Endodermal cell (in vitro differentiated cells): ENCODE measurements at regions not wholly inside any gene's neighbourhood (a gene's known extent, or its start where the extent isn't known, plus 50 kb on each side); places are given as distances from the start of the nearest gene placed in this dataset.

ENCODE experiments used
- DNase-seq: peaks from one replicate; pipeline ENCODE4 v3.0.0-alpha.2; 2017
- H3K27ac ChIP-seq: 2 replicates; pipeline ENCODE4 v1.5.1; 2013; ENCODE audit warnings: mild to moderate bottlenecking, low read depth, low read length, moderate library complexity
- H3K27me3 ChIP-seq: 2 replicates; pipeline ENCODE4 v1.6.1; 2013; ENCODE audit warnings: mild to moderate bottlenecking, low read length, moderate library complexity; ENCODE audit not compliant: insufficient read depth, control insufficient read depth, poor library complexity, severe bottlenecking
- H3K36me3 ChIP-seq: 2 replicates; pipeline ENCODE4 v1.7.0; 2013; ENCODE audit warnings: mild to moderate bottlenecking, low read length, moderate library complexity; ENCODE audit not compliant: control insufficient read depth, insufficient read depth
- H3K4me1 ChIP-seq: one replicate; pipeline ENCODE4 v1.7.0; 2013; ENCODE audit warnings: low read length; ENCODE audit not compliant: control insufficient read depth, insufficient read depth
- H3K4me3 ChIP-seq: 2 replicates; pipeline ENCODE4 v1.5.1; 2013; ENCODE audit warnings: mild to moderate bottlenecking, low read length, moderate library complexity
- H3K9ac ChIP-seq: 2 replicates; pipeline ENCODE4 v1.6.1; 2013; ENCODE audit warnings: mild to moderate bottlenecking, low read length, moderate library complexity; ENCODE audit not compliant: poor library complexity, severe bottlenecking; ENCODE audit errors: extremely low read depth
- H3K9me3 ChIP-seq: 2 replicates; pipeline ENCODE4 v1.6.1; 2013; ENCODE audit warnings: mild to moderate bottlenecking, low read length, moderate library complexity; ENCODE audit not compliant: control insufficient read depth
- H3K27ac Mint-ChIP-seq: 2 replicates; pipeline ENCODE4 v1.8.0; 2020; ENCODE audit warnings: mixed read lengths
- H3K27me3 Mint-ChIP-seq: 2 replicates; pipeline ENCODE4 v1.8.0; 2021; ENCODE audit warnings: mild to moderate bottlenecking, mixed read lengths; ENCODE audit not compliant: insufficient read depth
- H3K36me3 Mint-ChIP-seq: 2 replicates; pipeline ENCODE4 v1.8.0; 2020; ENCODE audit warnings: low read depth, mixed read lengths
- H3K4me1 Mint-ChIP-seq: 2 replicates; pipeline ENCODE4 v1.8.0; 2020; ENCODE audit warnings: mixed read lengths
- H3K4me3 Mint-ChIP-seq: 2 replicates; pipeline ENCODE4 v1.8.0; 2020; ENCODE audit warnings: mild to moderate bottlenecking, moderate library complexity, mixed read lengths
- H3K9me3 Mint-ChIP-seq: 2 replicates; pipeline ENCODE4 v1.8.0; 2020; ENCODE audit warnings: mild to moderate bottlenecking, mixed read lengths
- WGBS, 2 experiments: methylation state at CpG; one replicate each; pipeline versions ENCODE4 v1.1.5 to v1.1.7; 2013; ENCODE audit warnings: missing lambda C conversion rate in 2 of 2, mixed read lengths in 1 of 2; ENCODE audit not compliant: insufficient coverage in 1 of 2, insufficient read length in 1 of 2; 5-methylcytosine and 5-hydroxymethylcytosine counted together
- TF ChIP-seq, protein P1 (sequence below): fragments of 200-600 bp; sonication (generic); conservative IDR thresholded peaks from 2 replicates; pipeline ENCODE4 v1.5.0; 2021; ENCODE audit warnings: antibody characterized with exemption, mild to moderate bottlenecking

DNA sequence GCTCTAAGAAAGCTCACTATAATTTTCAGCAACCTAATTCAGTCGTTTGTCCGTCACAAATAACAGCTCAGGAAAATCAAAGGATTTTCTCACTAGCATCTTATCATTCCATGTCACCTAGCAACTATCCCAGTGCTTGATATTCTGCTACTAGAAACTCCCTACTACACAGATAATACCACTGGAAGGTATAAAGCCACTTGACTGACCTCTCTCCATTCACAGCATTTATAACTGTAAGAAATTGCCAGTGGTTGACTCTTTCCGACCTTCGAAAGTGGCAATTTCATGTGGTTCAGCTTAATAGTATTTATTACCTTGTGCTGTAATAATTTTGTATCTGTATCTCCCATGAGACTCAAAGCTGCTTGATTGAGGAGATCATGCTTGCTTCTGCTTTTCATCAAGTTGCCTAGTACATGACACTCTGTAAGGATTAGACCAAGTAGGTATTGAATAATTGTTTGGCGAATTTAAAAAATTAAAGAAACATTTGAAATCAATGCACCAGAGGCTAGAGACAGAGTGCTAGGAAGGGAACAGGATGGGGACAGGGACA lies 79.6 kb upstream of the TACR1 start:
- H3K9ac ChIP-seq = no peak overlapping the region
- H3K27ac ChIP-seq = no peak overlapping the region
- H3K9me3 ChIP-seq = no peaks in the 10 kb centered on the region
- DNase-seq = no peak
- Mint-ChIP-seq H3K27ac (no peak overlapping the region), H3K27me3 (no peaks in the 10 kb centered on the region), H3K4me3 (no peak overlapping the region), H3K9me3 (no peaks in the 10 kb centered on the region), H3K4me1 (peaks cover 22% of the 10 kb centered on the region), H3K36me3 (no peaks in the 10 kb centered on the region)
- no peaks in the 10 kb centered on the region for H3K4me1 ChIP-seq
- no peaks in the 10 kb centered on the region for H3K36me3 ChIP-seq
- TF ChIP-seq, protein P1, sequence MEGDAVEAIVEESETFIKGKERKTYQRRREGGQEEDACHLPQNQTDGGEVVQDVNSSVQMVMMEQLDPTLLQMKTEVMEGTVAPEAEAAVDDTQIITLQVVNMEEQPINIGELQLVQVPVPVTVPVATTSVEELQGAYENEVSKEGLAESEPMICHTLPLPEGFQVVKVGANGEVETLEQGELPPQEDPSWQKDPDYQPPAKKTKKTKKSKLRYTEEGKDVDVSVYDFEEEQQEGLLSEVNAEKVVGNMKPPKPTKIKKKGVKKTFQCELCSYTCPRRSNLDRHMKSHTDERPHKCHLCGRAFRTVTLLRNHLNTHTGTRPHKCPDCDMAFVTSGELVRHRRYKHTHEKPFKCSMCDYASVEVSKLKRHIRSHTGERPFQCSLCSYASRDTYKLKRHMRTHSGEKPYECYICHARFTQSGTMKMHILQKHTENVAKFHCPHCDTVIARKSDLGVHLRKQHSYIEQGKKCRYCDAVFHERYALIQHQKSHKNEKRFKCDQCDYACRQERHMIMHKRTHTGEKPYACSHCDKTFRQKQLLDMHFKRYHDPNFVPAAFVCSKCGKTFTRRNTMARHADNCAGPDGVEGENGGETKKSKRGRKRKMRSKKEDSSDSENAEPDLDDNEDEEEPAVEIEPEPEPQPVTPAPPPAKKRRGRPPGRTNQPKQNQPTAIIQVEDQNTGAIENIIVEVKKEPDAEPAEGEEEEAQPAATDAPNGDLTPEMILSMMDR = no peak
- WGBS, 2 experiments = 87 to 100% methylated on average over 2 to 5 of the region's 5 CpGs
- no peak overlapping the region for H3K4me3 ChIP-seq
- H3K27me3 ChIP-seq = no peaks in the 10 kb centered on the region

DNA sequence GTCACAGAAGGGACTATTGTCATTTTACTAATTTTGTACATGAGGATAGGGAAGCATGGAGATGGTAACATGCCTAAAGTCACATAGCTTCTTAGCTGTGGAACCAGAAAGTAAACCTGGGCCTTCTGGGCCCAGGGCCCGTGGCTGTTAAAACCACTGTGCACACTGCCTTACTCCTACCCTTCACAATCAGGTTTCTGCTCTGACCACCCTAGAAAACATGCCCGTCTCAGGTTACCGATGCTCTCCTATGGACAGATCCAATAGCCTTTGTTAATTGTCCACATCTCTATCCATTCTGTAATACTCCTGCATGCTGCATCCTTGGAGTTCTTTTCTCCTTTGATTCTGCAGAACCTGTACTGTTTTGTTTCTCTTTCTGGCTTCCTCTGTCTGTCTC lies 79.0 kb upstream of the TACR1 start:
- no peaks in the 10 kb centered on the region for H3K27me3 Mint-ChIP-seq
- Histone ChIP-seq H3K9me3 (no peaks in the 10 kb centered on the region), H3K4me3 (no peak overlapping the region), H3K9ac (no peak overlapping the region), H3K4me1 (no peaks in the 10 kb centered on the region), H3K27me3 (no peaks in the 10 kb centered on the region), H3K36me3 (no peaks in the 10 kb centered on the region), H3K27ac (no peak overlapping the region)
- TF ChIP-seq, protein P1 = no peak
- WGBS, 2 experiments = 85 to 91% methylated on average over 3 of the region's 3 CpGs
- H3K9me3 Mint-ChIP-seq = no peaks in the 10 kb centered on the region
- no peak overlapping the region for H3K4me3 Mint-ChIP-seq
- peaks cover 22% of the 10 kb centered on the region for H3K4me1 Mint-ChIP-seq
- no peak overlapping the region for H3K27ac Mint-ChIP-seq
- DNase-seq = no peak
- no peaks in the 10 kb centered on the region for H3K36me3 Mint-ChIP-seq

- TF ChIP-seq, protein P1 = no peak
Observed at GRCh38 chr2:75277111-75277510, 77.8 kb upstream of the TACR1 start.

More at GRCh38 chr2:75277111-75277510, 77.8 kb upstream of the TACR1 start:
- Mint-ChIP-seq H3K9me3 (no peaks in the 10 kb centered on the region), H3K27ac (no peak overlapping the region), H3K4me1 (peaks cover 22% of the 10 kb centered on the region), H3K36me3 (no peaks in the 10 kb centered on the region), H3K27me3 (no peaks in the 10 kb centered on the region), H3K4me3 (no peak overlapping the region)
- DNase-seq = no peak
- no peaks in the 10 kb centered on the region for H3K9me3 ChIP-seq
- no peak overlapping the region for H3K27ac ChIP-seq
- H3K4me1 ChIP-seq = no peaks in the 10 kb centered on the region
- H3K36me3 ChIP-seq = no peaks in the 10 kb centered on the region
- no peak overlapping the region for H3K9ac ChIP-seq
- no peaks in the 10 kb centered on the region for H3K27me3 ChIP-seq
- H3K4me3 ChIP-seq = no peak overlapping the region
